Activated CD4-positive, alpha-beta memory T cell treated with anti-CD3 and anti-CD28 coated beads, Interleukin-2, amount 10 ng/mL, durations not matched to agents 7 days and 5 days (primary cell): ENCODE measurements at regions not wholly inside any gene's neighbourhood (a gene's known extent, or its start where the extent isn't known, plus 50 kb on each side); places are given as distances from the start of the nearest gene placed in this dataset.
"Not testable (repeated sequence)": the region's sequence is repeated elsewhere in the genome, so short reads cannot be mapped to it uniquely, and the experiment has no call there.

Experiments
- CTCF ChIA-PET: fragments of 350-600 bp; sonication (Branson Sonifier 250); formaldehyde crosslinking; loops from one replicate; lab custom pipeline; 2021; ENCODE audit warnings: antibody characterized with exemption, inconsistent platforms; lab: Charles Lee
- POLR2A ChIA-PET: fragments of 350-600 bp; sonication (Branson Sonifier 250); formaldehyde crosslinking; loops from one replicate; lab custom pipeline; 2021; ENCODE audit warnings: antibody characterized with exemption; lab: Charles Lee
- DNase-seq: peaks from one replicate; pipeline ENCODE4 v3.0.0-alpha.2; 2020
- H3K27ac Mint-ChIP-seq: one replicate; pipeline ENCODE4 v1.8.0; 2021; ENCODE audit warnings: mild to moderate bottlenecking, mixed read lengths
- H3K27me3 Mint-ChIP-seq: one replicate; pipeline ENCODE4 v1.8.0; 2021; ENCODE audit warnings: mixed read lengths
- H3K36me3 Mint-ChIP-seq: one replicate; pipeline ENCODE4 v1.8.0; 2021; ENCODE audit warnings: low read depth, mixed read lengths
- H3K4me1 Mint-ChIP-seq: one replicate; pipeline ENCODE4 v1.8.0; 2021; ENCODE audit warnings: mixed read lengths
- H3K4me3 Mint-ChIP-seq: one replicate; pipeline ENCODE4 v1.8.0; 2021; ENCODE audit warnings: mild to moderate bottlenecking, mixed read lengths
- H3K9me3 Mint-ChIP-seq: one replicate; pipeline ENCODE4 v1.8.0; 2021; ENCODE audit warnings: mixed read lengths

GRCh38 chr2:55124682-55125081 is 74.4 kb upstream of the RTN4 start:
- ChIA-PET POLR2A (interaction anchor here (1.1 kb wide), 1 partner anchor 76 kb away, joined by 3 read pairs; no protein-coding TSS in a partner anchor), CTCF (interaction anchor here (1.0 kb wide), 1 partner anchor 21 kb away, joined by 3 read pairs; no protein-coding TSS in a partner anchor)
- not testable (repeated sequence) for H3K4me1 Mint-ChIP-seq, DNase-seq, H3K27ac Mint-ChIP-seq, H3K9me3 Mint-ChIP-seq, H3K4me3 Mint-ChIP-seq, H3K27me3 Mint-ChIP-seq, H3K36me3 Mint-ChIP-seq

GRCh38 chr2:55123851-55124269 is 73.6 kb upstream of the RTN4 start:
- Mint-ChIP-seq H3K27ac (no peak overlapping the region), H3K4me1 (peaks cover under 1% of the 10 kb centered on the region), H3K27me3 (peaks cover 2% of the 10 kb centered on the region), H3K9me3 (no peaks in the 10 kb centered on the region), H3K4me3 (no peak overlapping the region), H3K36me3 (no peaks in the 10 kb centered on the region)
- no peak for DNase-seq
- CTCF ChIA-PET = no interaction called here
- POLR2A ChIA-PET = no interaction called here

- H3K27ac Mint-ChIP-seq = no peak overlapping the region
- POLR2A ChIA-PET = interaction anchor here (0.6 kb wide), 1 partner anchor 11 kb away, joined by 3 read pairs; no protein-coding TSS in a partner anchor
- no peaks in the 10 kb centered on the region for H3K9me3 Mint-ChIP-seq
- H3K4me3 Mint-ChIP-seq = no peak overlapping the region
- no peak for DNase-seq
- no peaks in the 10 kb centered on the region for H3K36me3 Mint-ChIP-seq
- H3K27me3 Mint-ChIP-seq = peaks cover 2% of the 10 kb centered on the region
- H3K4me1 Mint-ChIP-seq = peaks cover 6% of the 10 kb centered on the region
- CTCF ChIA-PET = no interaction called here
Measured at GRCh38 chr2:55120634-55121359, 70.5 kb upstream of the RTN4 start.

GRCh38 chr2:55119711-55120487 is 69.6 kb upstream of the RTN4 start:
- no peak overlapping the region for H3K27ac Mint-ChIP-seq
- DNase-seq = no peak
- peaks cover 2% of the 10 kb centered on the region for H3K27me3 Mint-ChIP-seq
- no peak overlapping the region for H3K4me3 Mint-ChIP-seq
- POLR2A ChIA-PET = no interaction called here
- peaks cover 8% of the 10 kb centered on the region for H3K4me1 Mint-ChIP-seq
- no peaks in the 10 kb centered on the region for H3K36me3 Mint-ChIP-seq
- H3K9me3 Mint-ChIP-seq = no peaks in the 10 kb centered on the region
- CTCF ChIA-PET = interaction anchor here (1.2 kb wide), 1 partner anchor 70 kb away, joined by 4 read pairs; the partner anchor contains the start of gene RTN4

- Mint-ChIP-seq H3K27me3 (peaks cover 2% of the 10 kb centered on the region), H3K4me3 (no peak overlapping the region), H3K27ac (no peak overlapping the region), H3K4me1 (peaks cover 8% of the 10 kb centered on the region), H3K36me3 (no peaks in the 10 kb centered on the region), H3K9me3 (no peaks in the 10 kb centered on the region)
- DNase-seq = no peak
- ChIA-PET POLR2A (no interaction called here), CTCF (interaction anchor here (1.2 kb wide), 1 partner anchor 69 kb away, joined by 4 read pairs; the partner anchor contains the start of gene RTN4)
Measured at GRCh38 chr2:55118643-55119083, 68.4 kb upstream of the RTN4 start.

GRCh38 chr2:55116966-55117365 is 66.7 kb upstream of the RTN4 start:
- Mint-ChIP-seq H3K27ac (no peak overlapping the region), H3K27me3 (no peaks in the 10 kb centered on the region), H3K4me3 (no peak overlapping the region), H3K36me3 (no peaks in the 10 kb centered on the region), H3K4me1 (peaks cover 8% of the 10 kb centered on the region), H3K9me3 (no peaks in the 10 kb centered on the region)
- CTCF ChIA-PET = no interaction called here
- POLR2A ChIA-PET = interaction anchor here (0.9 kb wide), 1 partner anchor 541 kb away, joined by 3 read pairs; no protein-coding TSS in a partner anchor
- no peak for DNase-seq

- Mint-ChIP-seq H3K27me3 (no peaks in the 10 kb centered on the region), H3K4me1 (peaks cover 8% of the 10 kb centered on the region), H3K9me3 (no peaks in the 10 kb centered on the region), H3K4me3 (no peak overlapping the region), H3K27ac (no peak overlapping the region), H3K36me3 (no peaks in the 10 kb centered on the region)
- DNase-seq = no peak
- POLR2A ChIA-PET = no interaction called here
- CTCF ChIA-PET = interaction anchor here (0.6 kb wide), 1 partner anchor 63 kb away, joined by 3 read pairs; no protein-coding TSS in a partner anchor
Measured at GRCh38 chr2:55116598-55116964, 66.3 kb upstream of the RTN4 start.

- Mint-ChIP-seq H3K4me3 (no peak overlapping the region), H3K27me3 (no peaks in the 10 kb centered on the region), H3K36me3 (no peaks in the 10 kb centered on the region), H3K27ac (no peak overlapping the region), H3K9me3 (no peaks in the 10 kb centered on the region), H3K4me1 (peaks cover 8% of the 10 kb centered on the region)
- CTCF ChIA-PET = interaction anchor here (0.6 to 0.7 kb wide), 2 partner anchors 10 to 62 kb away, joined by 3 to 4 read pairs; no protein-coding TSS in a partner anchor
- POLR2A ChIA-PET = interaction anchor here (0.9 kb wide), 1 partner anchor 66 kb away, joined by 3 read pairs; the partner anchor contains the start of gene RTN4
- no peak for DNase-seq
Measured at GRCh38 chr2:55115761-55116597, 65.7 kb upstream of the RTN4 start.

GRCh38 chr2:55114597-55114996 is 64.3 kb upstream of the RTN4 start:
- Mint-ChIP-seq H3K4me1 (peaks cover 8% of the 10 kb centered on the region), H3K4me3 (no peak overlapping the region), H3K27ac (no peak overlapping the region), H3K36me3 (no peaks in the 10 kb centered on the region), H3K9me3 (no peaks in the 10 kb centered on the region), H3K27me3 (no peaks in the 10 kb centered on the region)
- ChIA-PET CTCF (interaction anchor here (0.8 kb wide), 1 partner anchor 64 kb away, joined by 3 read pairs; the partner anchor contains the start of gene RTN4), POLR2A (interaction anchor here (0.6 kb wide), 1 partner anchor 43 kb away, joined by 3 read pairs; no protein-coding TSS in a partner anchor)
- DNase-seq = no peak

GRCh38 chr2:55114082-55114481 is 63.8 kb upstream of the RTN4 start:
- H3K4me1 Mint-ChIP-seq = peaks cover 8% of the 10 kb centered on the region
- ChIA-PET CTCF (no interaction called here), POLR2A (interaction anchor here (0.6 kb wide), 1 partner anchor 44 kb away, joined by 3 read pairs; no protein-coding TSS in a partner anchor)
- H3K36me3 Mint-ChIP-seq = no peaks in the 10 kb centered on the region
- no peak for DNase-seq
- no peak overlapping the region for H3K27ac Mint-ChIP-seq
- H3K9me3 Mint-ChIP-seq = no peaks in the 10 kb centered on the region
- no peak overlapping the region for H3K4me3 Mint-ChIP-seq
- no peaks in the 10 kb centered on the region for H3K27me3 Mint-ChIP-seq

GRCh38 chr2:55112229-55113031 is 62.2 kb upstream of the RTN4 start:
- ChIA-PET POLR2A (interaction anchor here (1.0 kb wide), 1 partner anchor 22 kb away, joined by 3 read pairs; no protein-coding TSS in a partner anchor), CTCF (no interaction called here)

More at GRCh38 chr2:55112229-55113031, 62.2 kb upstream of the RTN4 start:
- Mint-ChIP-seq H3K36me3 (no peaks in the 10 kb centered on the region), H3K27me3 (no peaks in the 10 kb centered on the region), H3K4me3 (no peak overlapping the region), H3K9me3 (no peaks in the 10 kb centered on the region), H3K27ac (no peak overlapping the region), H3K4me1 (peaks cover 3% of the 10 kb centered on the region)
- DNase-seq = no peak
